Neural progenitor cell (in vitro differentiated cells): ENCODE measurements at regions not wholly inside any gene's neighbourhood (a gene's known extent, or its start where the extent isn't known, plus 50 kb on each side); places are given as distances from the start of the nearest gene placed in this dataset.

Experiments used
- CTCF ChIP-seq: fragments of 200-600 bp; sonication (generic); IDR thresholded peaks from 2 replicates; pipeline ENCODE4 v1.5.1; 2017; ENCODE audit warnings: antibody characterized with exemption, mild to moderate bottlenecking
- EZH2 ChIP-seq: fragments of 200-600 bp; sonication (generic); IDR thresholded peaks from 2 replicates; pipeline ENCODE4 v1.6.1; 2017; ENCODE audit warnings: antibody characterized with exemption, mild to moderate bottlenecking, moderate library complexity
- EZH2phosphoT487 ChIP-seq: fragments of 200-600 bp; sonication (generic); IDR thresholded peaks from 2 replicates; pipeline ENCODE4 v1.6.1; 2017; ENCODE audit warnings: antibody characterized with exemption

GRCh38 chr1:59219916-59220315 is 77.0 kb upstream of the FGGY start:
- TF ChIP-seq CTCF (no peak), EZH2phosphoT487 (no peak), EZH2 (no peak)
